ENCODE measurements at regions not wholly inside any gene's neighbourhood (a gene's known extent, or its start where the extent isn't known, plus 50 kb on each side); places are given as distances from the start of the nearest gene placed in this dataset.

DNA sequence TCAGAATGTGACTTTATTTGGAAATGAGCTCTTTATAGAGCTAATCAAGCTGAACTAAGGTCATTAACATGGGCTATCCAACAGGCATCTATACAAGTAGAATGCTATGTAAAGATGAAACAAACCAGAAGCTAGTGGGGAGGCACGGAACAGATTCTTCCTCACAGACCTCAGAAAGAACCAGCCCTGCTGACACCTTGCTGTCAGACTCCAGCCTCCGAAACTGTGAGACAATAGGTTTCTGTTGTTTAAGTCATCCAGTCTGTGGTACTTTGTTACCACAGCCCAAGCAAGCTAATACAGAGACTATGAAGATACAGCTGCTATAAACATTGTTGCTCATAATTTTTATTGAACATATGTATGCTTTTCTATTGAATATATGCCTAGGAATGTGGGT is 406.3 kb upstream of the CHRM3 start:
- no peak for DNase-seq (ENCODE audit: low read depth)
- Histone ChIP-seq H3K4me3 (ENCODE audit: low read depth, low read length) (no peak overlapping the region), H3K36me3 (ENCODE audit: control insufficient read depth, insufficient read depth, low read length) (no peaks in the 10 kb centered on the region), H3K27me3 (ENCODE audit: control insufficient read depth, insufficient read depth, low read length) (no peaks in the 10 kb centered on the region)
- TF ChIP-seq, protein P1, sequence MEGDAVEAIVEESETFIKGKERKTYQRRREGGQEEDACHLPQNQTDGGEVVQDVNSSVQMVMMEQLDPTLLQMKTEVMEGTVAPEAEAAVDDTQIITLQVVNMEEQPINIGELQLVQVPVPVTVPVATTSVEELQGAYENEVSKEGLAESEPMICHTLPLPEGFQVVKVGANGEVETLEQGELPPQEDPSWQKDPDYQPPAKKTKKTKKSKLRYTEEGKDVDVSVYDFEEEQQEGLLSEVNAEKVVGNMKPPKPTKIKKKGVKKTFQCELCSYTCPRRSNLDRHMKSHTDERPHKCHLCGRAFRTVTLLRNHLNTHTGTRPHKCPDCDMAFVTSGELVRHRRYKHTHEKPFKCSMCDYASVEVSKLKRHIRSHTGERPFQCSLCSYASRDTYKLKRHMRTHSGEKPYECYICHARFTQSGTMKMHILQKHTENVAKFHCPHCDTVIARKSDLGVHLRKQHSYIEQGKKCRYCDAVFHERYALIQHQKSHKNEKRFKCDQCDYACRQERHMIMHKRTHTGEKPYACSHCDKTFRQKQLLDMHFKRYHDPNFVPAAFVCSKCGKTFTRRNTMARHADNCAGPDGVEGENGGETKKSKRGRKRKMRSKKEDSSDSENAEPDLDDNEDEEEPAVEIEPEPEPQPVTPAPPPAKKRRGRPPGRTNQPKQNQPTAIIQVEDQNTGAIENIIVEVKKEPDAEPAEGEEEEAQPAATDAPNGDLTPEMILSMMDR (IDR thresholded peaks at IDR 0.05; ENCODE audit: insufficient read depth, low read length, poor library complexity, severe bottlenecking): no peak

DNA sequence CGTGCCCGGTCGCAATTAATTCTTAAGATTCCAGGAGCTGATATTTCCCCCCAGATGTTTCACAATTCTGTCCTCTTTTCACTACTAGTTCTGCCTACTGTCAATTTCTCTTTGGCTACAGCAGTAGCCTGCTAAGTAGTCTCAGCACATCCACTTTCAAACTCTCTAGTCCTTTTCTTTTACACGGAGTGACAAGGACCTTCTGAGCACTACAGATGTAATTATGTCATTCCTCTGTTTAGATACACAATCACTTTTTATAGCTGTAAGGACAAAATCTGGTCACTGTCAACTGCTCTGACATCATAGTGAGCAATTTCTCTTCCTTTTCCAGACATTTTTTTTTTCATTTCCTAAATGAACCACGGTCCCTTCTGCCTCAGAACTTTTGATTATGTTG is 421.7 kb upstream of the CHRM3 start:
- Histone ChIP-seq H3K27me3 (ENCODE audit: control insufficient read depth, insufficient read depth, low read length) (no peaks in the 10 kb centered on the region), H3K4me3 (ENCODE audit: low read depth, low read length) (no peak overlapping the region), H3K36me3 (ENCODE audit: control insufficient read depth, insufficient read depth, low read length) (no peaks in the 10 kb centered on the region)
- no peak for DNase-seq (ENCODE audit: low read depth)
- TF ChIP-seq, protein P1 (IDR thresholded peaks at IDR 0.05; ENCODE audit: insufficient read depth, low read length, poor library complexity, severe bottlenecking): no peak

DNA sequence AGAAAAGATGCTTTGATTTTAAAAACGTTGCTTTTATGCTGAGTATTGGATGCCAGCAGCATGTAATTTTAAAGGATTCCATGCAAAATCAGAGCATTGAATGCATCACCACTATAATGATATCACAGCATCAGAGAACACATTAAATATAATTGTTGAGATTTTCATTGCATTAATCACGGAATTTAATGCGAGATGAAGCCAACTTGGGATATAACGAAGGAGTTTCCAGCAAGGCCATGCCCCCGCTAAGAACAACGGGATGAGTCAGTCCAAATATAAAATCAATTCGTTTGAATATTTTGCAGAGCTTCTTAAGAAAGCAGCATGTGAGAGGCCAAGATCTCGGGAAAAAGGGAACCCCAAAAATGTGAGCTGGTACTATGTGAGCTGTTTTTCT is 423.4 kb upstream of the CHRM3 start:
- Histone ChIP-seq H3K27me3 (ENCODE audit: control insufficient read depth, insufficient read depth, low read length) (no peaks in the 10 kb centered on the region), H3K36me3 (ENCODE audit: control insufficient read depth, insufficient read depth, low read length) (no peaks in the 10 kb centered on the region), H3K4me3 (ENCODE audit: low read depth, low read length) (no peak overlapping the region)
- DNase-seq (ENCODE audit: low read depth): no peak
- TF ChIP-seq, protein P1 (IDR thresholded peaks at IDR 0.05; ENCODE audit: insufficient read depth, low read length, poor library complexity, severe bottlenecking): no peak

DNA sequence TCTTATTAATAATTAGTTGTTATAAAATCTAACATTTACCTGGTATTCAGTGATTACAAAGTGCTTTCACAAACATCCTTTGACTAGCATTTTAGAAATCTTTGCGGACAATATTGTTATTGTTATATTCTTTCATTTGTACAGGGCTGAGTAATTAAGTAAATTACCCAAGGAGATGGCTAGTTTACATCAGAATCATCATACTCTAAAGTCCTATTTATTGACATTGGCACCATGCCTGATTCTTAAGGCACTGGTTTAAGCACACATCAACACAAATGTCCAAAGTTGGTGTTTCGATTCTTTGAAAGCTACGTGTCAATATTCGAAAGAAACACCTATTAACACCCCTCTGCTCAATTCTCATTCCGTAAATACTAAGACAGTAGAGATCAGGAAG is 424.6 kb upstream of the CHRM3 start:
- Histone ChIP-seq H3K36me3 (ENCODE audit: control insufficient read depth, insufficient read depth, low read length) (no peaks in the 10 kb centered on the region), H3K4me3 (ENCODE audit: low read depth, low read length) (no peak overlapping the region), H3K27me3 (ENCODE audit: control insufficient read depth, insufficient read depth, low read length) (no peaks in the 10 kb centered on the region)
- TF ChIP-seq, protein P1 (IDR thresholded peaks at IDR 0.05; ENCODE audit: insufficient read depth, low read length, poor library complexity, severe bottlenecking): no peak
- no peak for DNase-seq (ENCODE audit: low read depth)

DNA sequence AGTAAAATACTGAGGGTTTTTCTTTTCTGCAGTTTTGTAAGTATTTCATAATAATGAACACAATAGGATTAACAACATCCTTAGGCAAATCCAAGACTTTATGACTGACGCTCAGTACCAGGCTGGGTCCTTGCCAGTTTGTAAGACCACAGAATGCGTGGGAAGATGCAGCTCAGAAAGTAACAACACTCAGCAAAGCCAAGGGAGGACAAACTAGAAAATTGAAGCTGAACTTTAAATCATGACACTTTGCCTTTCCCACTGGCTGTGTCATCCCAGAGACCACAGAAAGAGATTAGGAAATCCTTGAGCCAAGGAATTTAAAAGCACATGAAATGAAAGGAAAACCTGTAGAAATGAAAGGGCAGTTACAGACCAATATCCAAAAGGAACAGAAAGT is 426.3 kb upstream of the CHRM3 start:
- H3K4me3 ChIP-seq (ENCODE audit: low read depth, low read length): no peak overlapping the region
- DNase-seq (ENCODE audit: low read depth): peak; percentile 71
- no peaks in the 10 kb centered on the region for H3K27me3 ChIP-seq (ENCODE audit: control insufficient read depth, insufficient read depth, low read length)
- TF ChIP-seq, protein P1 (IDR thresholded peaks at IDR 0.05; ENCODE audit: insufficient read depth, low read length, poor library complexity, severe bottlenecking): no peak
- H3K36me3 ChIP-seq (ENCODE audit: control insufficient read depth, insufficient read depth, low read length): no peaks in the 10 kb centered on the region

DNA sequence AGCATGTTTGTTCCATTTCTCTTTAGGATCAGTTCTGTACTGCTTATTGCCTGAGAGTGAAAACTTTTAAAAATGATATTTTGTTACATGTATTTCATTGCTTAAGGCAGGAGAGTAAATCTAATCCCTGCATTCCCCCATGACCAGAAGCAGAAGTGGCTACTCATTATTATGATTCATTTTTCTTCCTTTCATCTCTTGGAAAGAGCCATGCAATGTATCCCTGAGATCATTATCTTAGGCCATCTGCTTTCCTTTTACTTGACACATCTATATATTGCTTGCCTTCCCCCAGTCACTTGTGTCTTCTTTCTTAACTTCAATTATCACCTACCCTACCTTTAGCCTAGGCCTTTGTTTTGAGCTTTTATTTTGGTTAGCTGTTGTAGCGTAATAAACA is 430.4 kb upstream of the CHRM3 start:
- DNase-seq (ENCODE audit: low read depth): no peak
- no peak overlapping the region for H3K4me3 ChIP-seq (ENCODE audit: low read depth, low read length)
- H3K36me3 ChIP-seq (ENCODE audit: control insufficient read depth, insufficient read depth, low read length): no peaks in the 10 kb centered on the region
- TF ChIP-seq, protein P1 (IDR thresholded peaks at IDR 0.05; ENCODE audit: insufficient read depth, low read length, poor library complexity, severe bottlenecking): no peak
- no peaks in the 10 kb centered on the region for H3K27me3 ChIP-seq (ENCODE audit: control insufficient read depth, insufficient read depth, low read length)

Measured in kidney epithelial cell (primary cell).